NCI-H2196 (cell line): ENCODE measurements at regions not wholly inside any gene's neighbourhood (a gene's known extent, or its start where the extent isn't known, plus 50 kb on each side); places are given as distances from the start of the nearest gene placed in this dataset.
"Not testable (repeated sequence)": the region's sequence is repeated elsewhere in the genome, so short reads cannot be mapped to it uniquely, and the experiment has no call there.

ENCODE experiments used
- DNase-seq: peaks from one replicate; lab custom pipeline; 2025; ENCODE audit not compliant: unreplicated experiment; lab: John Stamatoyannopoulos, UW

GRCh38 chr4:141518222-141518621, 118.2 kb upstream of the IL15 start:
- DNase-seq, result no peak

- no peak for DNase-seq
Observed at GRCh38 chr4:141524116-141524515, 112.3 kb upstream of the IL15 start.

- DNase-seq, result no peak
Observed at GRCh38 chr4:141524841-141525240, 111.5 kb upstream of the IL15 start.

- no peak for DNase-seq
Observed at GRCh38 chr4:141530627-141531026, 105.8 kb upstream of the IL15 start.

GRCh38 chr4:141534985-141535384, 101.4 kb upstream of the IL15 start:
- DNase-seq, result no peak

GRCh38 chr4:141538001-141538400, 98.4 kb upstream of the IL15 start:
- no peak for DNase-seq

GRCh38 chr4:141540643-141541042, 95.7 kb upstream of the IL15 start:
- DNase-seq, result no peak

GRCh38 chr4:141541851-141542250, 94.5 kb upstream of the IL15 start:
- DNase-seq, result no peak

- no peak for DNase-seq
Observed at GRCh38 chr4:141543176-141543575, 93.2 kb upstream of the IL15 start.

- DNase-seq, result no peak
Observed at GRCh38 chr4:141543706-141544105, 92.7 kb upstream of the IL15 start.

- DNase-seq, result no peak
Observed at GRCh38 chr4:141548791-141549190, 87.6 kb upstream of the IL15 start.

GRCh38 chr4:141560056-141560455, 76.3 kb upstream of the IL15 start:
- no peak for DNase-seq

GRCh38 chr4:141562649-141563048, 73.7 kb upstream of the IL15 start:
- DNase-seq, result no peak

- DNase-seq, result no peak
Observed at GRCh38 chr4:141563723-141564122, 72.7 kb upstream of the IL15 start.

- not testable (repeated sequence) for DNase-seq
Observed at GRCh38 chr4:141564961-141565360, 71.4 kb upstream of the IL15 start.

GRCh38 chr4:141565379-141566089, 70.8 kb upstream of the IL15 start:
- no peak for DNase-seq

GRCh38 chr4:141567326-141567915, 69.0 kb upstream of the IL15 start:
- no peak for DNase-seq

GRCh38 chr4:141569141-141569540, 67.2 kb upstream of the IL15 start:
- DNase-seq, result no peak

GRCh38 chr4:141570290-141570689, 66.1 kb upstream of the IL15 start:
- no peak for DNase-seq

- DNase-seq, result no peak
Observed at GRCh38 chr4:141571362-141571761, 65.0 kb upstream of the IL15 start.

- no peak for DNase-seq
Observed at GRCh38 chr4:141571793-141572192, 64.6 kb upstream of the IL15 start.

- no peak for DNase-seq
Observed at GRCh38 chr4:141573678-141574077, 62.7 kb upstream of the IL15 start.

GRCh38 chr4:141575884-141576283, 60.5 kb upstream of the IL15 start:
- DNase-seq, result no peak
